AG09309 (cell line): ENCODE measurements at regions not wholly inside any gene's neighbourhood (a gene's known extent, or its start where the extent isn't known, plus 50 kb on each side); places are given as distances from the start of the nearest gene placed in this dataset.

Experiments used
- DNase-seq: peaks from one replicate; pipeline ENCODE4 v3.0.0-alpha.2; 2010; ENCODE audit warnings: low read depth
- H3K4me3 ChIP-seq: 2 replicates; pipeline ENCODE4 v1.5.1; 2011; ENCODE audit warnings: mild to moderate bottlenecking, low read depth, low read length, moderate library complexity; ENCODE audit not compliant: control insufficient read depth
- CTCF ChIP-seq: IDR thresholded peaks from 2 replicates; pipeline ENCODE4 v1.5.1; 2011; ENCODE audit warnings: mild to moderate bottlenecking, low read depth, low read length, inconsistent platforms; ENCODE audit not compliant: insufficient read depth, control insufficient read depth; ENCODE audit errors: missing control alignments

- DNase-seq, result no peak
- TF ChIP-seq CTCF, result no peak
- H3K4me3 ChIP-seq, result no peak overlapping the region
Observed at GRCh38 chr1:80520949-80521348, 1279.8 kb upstream of the ADGRL2 start.

GRCh38 chr1:80517062-80517461 is 1283.7 kb upstream of the ADGRL2 start:
- no peak for TF ChIP-seq CTCF
- no peak for DNase-seq
- no peak overlapping the region for H3K4me3 ChIP-seq

GRCh38 chr1:80509965-80510522 is 1290.7 kb upstream of the ADGRL2 start:
- no peak for DNase-seq
- TF ChIP-seq CTCF, result no peak

GRCh38 chr1:80506216-80506615 is 1294.5 kb upstream of the ADGRL2 start:
- TF ChIP-seq CTCF, result no peak
- DNase-seq, result no peak

More at GRCh38 chr1:80509965-80510522, 1290.7 kb upstream of the ADGRL2 start:
- H3K4me3 ChIP-seq, result no peak overlapping the region

GRCh38 chr1:80498673-80499072 is 1302.1 kb upstream of the ADGRL2 start:
- no peak for TF ChIP-seq CTCF
- DNase-seq, result no peak
- H3K4me3 ChIP-seq, result no peak overlapping the region

More at GRCh38 chr1:80506216-80506615, 1294.5 kb upstream of the ADGRL2 start:
- H3K4me3 ChIP-seq, result no peak overlapping the region

GRCh38 chr1:80495806-80496205 is 1304.9 kb upstream of the ADGRL2 start:
- no peak for DNase-seq
- no peak for TF ChIP-seq CTCF
- H3K4me3 ChIP-seq, result no peak overlapping the region

- H3K4me3 ChIP-seq, result no peak overlapping the region
- DNase-seq, result no peak
- no peak for TF ChIP-seq CTCF
Observed at GRCh38 chr1:80472145-80472544, 1328.6 kb upstream of the ADGRL2 start.
